ENCODE measurements at regions not wholly inside any gene's neighbourhood (a gene's known extent, or its start where the extent isn't known, plus 50 kb on each side); places are given as distances from the start of the nearest gene placed in this dataset.

DNA sequence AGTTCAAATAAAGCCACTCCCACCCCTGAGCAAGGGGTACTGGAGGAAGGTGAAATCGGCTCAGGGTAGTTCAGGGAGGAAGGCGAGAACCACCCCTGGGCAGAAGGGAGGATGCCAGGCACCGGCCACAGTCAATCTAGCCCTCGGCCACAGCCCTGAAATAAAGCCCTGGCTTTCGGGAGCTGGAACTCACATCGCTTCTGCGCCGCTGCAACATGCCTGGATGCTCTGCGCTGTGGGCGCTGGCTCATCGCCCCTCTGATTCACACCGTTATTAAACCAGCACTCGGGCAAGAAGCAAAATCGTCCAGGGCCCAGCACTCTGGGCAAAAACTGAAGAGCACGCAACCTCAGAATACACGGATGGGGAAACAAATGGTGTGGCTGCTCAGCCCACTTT lies 136.9 kb upstream of the RREB1 start:
- H3K27ac ChIP-seq (ENCODE audit: low read depth, low read length, poor library complexity, severe bottlenecking): no peak overlapping the region
- POLR2A ChIA-PET: no interaction called here
- DNase-seq (ENCODE audit: low spot score): no peak
- H2AFZ ChIP-seq (ENCODE audit: low read length): no peak overlapping the region
- no peaks in the 10 kb centered on the region for H4K20me1 ChIP-seq (ENCODE audit: insufficient read depth, low read length)
- no peak overlapping the region for H3K4me2 ChIP-seq (ENCODE audit: low read length)
- TF ChIP-seq, protein P1, sequence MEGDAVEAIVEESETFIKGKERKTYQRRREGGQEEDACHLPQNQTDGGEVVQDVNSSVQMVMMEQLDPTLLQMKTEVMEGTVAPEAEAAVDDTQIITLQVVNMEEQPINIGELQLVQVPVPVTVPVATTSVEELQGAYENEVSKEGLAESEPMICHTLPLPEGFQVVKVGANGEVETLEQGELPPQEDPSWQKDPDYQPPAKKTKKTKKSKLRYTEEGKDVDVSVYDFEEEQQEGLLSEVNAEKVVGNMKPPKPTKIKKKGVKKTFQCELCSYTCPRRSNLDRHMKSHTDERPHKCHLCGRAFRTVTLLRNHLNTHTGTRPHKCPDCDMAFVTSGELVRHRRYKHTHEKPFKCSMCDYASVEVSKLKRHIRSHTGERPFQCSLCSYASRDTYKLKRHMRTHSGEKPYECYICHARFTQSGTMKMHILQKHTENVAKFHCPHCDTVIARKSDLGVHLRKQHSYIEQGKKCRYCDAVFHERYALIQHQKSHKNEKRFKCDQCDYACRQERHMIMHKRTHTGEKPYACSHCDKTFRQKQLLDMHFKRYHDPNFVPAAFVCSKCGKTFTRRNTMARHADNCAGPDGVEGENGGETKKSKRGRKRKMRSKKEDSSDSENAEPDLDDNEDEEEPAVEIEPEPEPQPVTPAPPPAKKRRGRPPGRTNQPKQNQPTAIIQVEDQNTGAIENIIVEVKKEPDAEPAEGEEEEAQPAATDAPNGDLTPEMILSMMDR (conservative IDR thresholded peaks at IDR 0.05; ENCODE audit: low read length): no peak
- TF ChIP-seq EZH2phosphoT487 (IDR thresholded peaks at IDR 0.05; ENCODE audit: borderline replicate concordance, low read depth, low read length): no peak
- no peaks in the 10 kb centered on the region for H3K9me2 ChIP-seq (ENCODE audit: insufficient read depth, low read length)
- H3K79me2 ChIP-seq (ENCODE audit: insufficient read depth, low read depth, low read length): no peaks in the 10 kb centered on the region
- H3K4me1 ChIP-seq (ENCODE audit: insufficient read depth, low read length, poor library complexity, severe bottlenecking): no peaks in the 10 kb centered on the region
- BruUV-seq (replicated peaks): no TSS peak
- CTCF ChIA-PET (ENCODE audit: unreplicated experiment): no interaction called here
- no peaks in the 10 kb centered on the region for H3K9me3 ChIP-seq (ENCODE audit: low read length)
- no peak overlapping the region for H3K4me3 ChIP-seq (ENCODE audit: low read depth, low read length, poor library complexity, severe bottlenecking)
- H3K36me3 ChIP-seq (ENCODE audit: insufficient read depth, low read length): no peaks in the 10 kb centered on the region
- intact Hi-C loops (cut with micrococcal nuclease; ENCODE audit: unreplicated experiment): no loop called here

GRCh38 chr6:6971369-6971768 lies 136.4 kb upstream of the RREB1 start:
- no TSS peak for BruUV-seq (replicated peaks)
- ChIA-PET CTCF (ENCODE audit: unreplicated experiment) (no interaction called here), POLR2A (interaction anchor here (0.6 kb wide), 2 partner anchors 307 to 681 kb away, joined by 3 read pairs; no protein-coding TSS in a partner anchor)

GRCh38 chr6:6972456-6972855 lies 135.3 kb upstream of the RREB1 start:
- ChIA-PET POLR2A (no interaction called here), CTCF (ENCODE audit: unreplicated experiment) (no interaction called here)
- no peaks in the 10 kb centered on the region for H3K79me2 ChIP-seq (ENCODE audit: insufficient read depth, low read depth, low read length)
- no peaks in the 10 kb centered on the region for H3K9me3 ChIP-seq (ENCODE audit: low read length)
- no peaks in the 10 kb centered on the region for H3K9me2 ChIP-seq (ENCODE audit: insufficient read depth, low read length)
- no peak overlapping the region for H2AFZ ChIP-seq (ENCODE audit: low read length)
- no peak overlapping the region for H3K27ac ChIP-seq (ENCODE audit: low read depth, low read length, poor library complexity, severe bottlenecking)
- H3K4me3 ChIP-seq (ENCODE audit: low read depth, low read length, poor library complexity, severe bottlenecking): no peak overlapping the region
- no peak overlapping the region for H3K4me2 ChIP-seq (ENCODE audit: low read length)
- no peaks in the 10 kb centered on the region for H3K36me3 ChIP-seq (ENCODE audit: insufficient read depth, low read length)
- no TSS peak for BruUV-seq (replicated peaks)
- TF ChIP-seq, protein P1 (conservative IDR thresholded peaks at IDR 0.05; ENCODE audit: low read length): no peak
- TF ChIP-seq EZH2phosphoT487 (IDR thresholded peaks at IDR 0.05; ENCODE audit: borderline replicate concordance, low read depth, low read length): no peak
- H4K20me1 ChIP-seq (ENCODE audit: insufficient read depth, low read length): no peaks in the 10 kb centered on the region
- no peaks in the 10 kb centered on the region for H3K4me1 ChIP-seq (ENCODE audit: insufficient read depth, low read length, poor library complexity, severe bottlenecking)
- intact Hi-C loops (cut with micrococcal nuclease; ENCODE audit: unreplicated experiment): no loop called here
- DNase-seq (ENCODE audit: low spot score): no peak

More at GRCh38 chr6:6971369-6971768, 136.4 kb upstream of the RREB1 start:
- TF ChIP-seq, protein P1 (conservative IDR thresholded peaks at IDR 0.05; ENCODE audit: low read length): no peak
- TF ChIP-seq EZH2phosphoT487 (IDR thresholded peaks at IDR 0.05; ENCODE audit: borderline replicate concordance, low read depth, low read length): no peak
- H3K4me2 ChIP-seq (ENCODE audit: low read length): no peak overlapping the region
- no peaks in the 10 kb centered on the region for H3K9me2 ChIP-seq (ENCODE audit: insufficient read depth, low read length)
- no peaks in the 10 kb centered on the region for H4K20me1 ChIP-seq (ENCODE audit: insufficient read depth, low read length)
- H3K27ac ChIP-seq (ENCODE audit: low read depth, low read length, poor library complexity, severe bottlenecking): no peak overlapping the region
- intact Hi-C loops (cut with micrococcal nuclease; ENCODE audit: unreplicated experiment): no loop called here
- H3K9me3 ChIP-seq (ENCODE audit: low read length): no peaks in the 10 kb centered on the region
- no peak overlapping the region for H3K4me3 ChIP-seq (ENCODE audit: low read depth, low read length, poor library complexity, severe bottlenecking)
- H3K4me1 ChIP-seq (ENCODE audit: insufficient read depth, low read length, poor library complexity, severe bottlenecking): no peaks in the 10 kb centered on the region
- DNase-seq (ENCODE audit: low spot score): no peak
- no peaks in the 10 kb centered on the region for H3K36me3 ChIP-seq (ENCODE audit: insufficient read depth, low read length)
- H3K79me2 ChIP-seq (ENCODE audit: insufficient read depth, low read depth, low read length): no peaks in the 10 kb centered on the region
- H2AFZ ChIP-seq (ENCODE audit: low read length): no peak overlapping the region
